ENCODE measurements at regions not wholly inside any gene's neighbourhood (a gene's known extent, or its start where the extent isn't known, plus 50 kb on each side); places are given as distances from the start of the nearest gene placed in this dataset.

DNA sequence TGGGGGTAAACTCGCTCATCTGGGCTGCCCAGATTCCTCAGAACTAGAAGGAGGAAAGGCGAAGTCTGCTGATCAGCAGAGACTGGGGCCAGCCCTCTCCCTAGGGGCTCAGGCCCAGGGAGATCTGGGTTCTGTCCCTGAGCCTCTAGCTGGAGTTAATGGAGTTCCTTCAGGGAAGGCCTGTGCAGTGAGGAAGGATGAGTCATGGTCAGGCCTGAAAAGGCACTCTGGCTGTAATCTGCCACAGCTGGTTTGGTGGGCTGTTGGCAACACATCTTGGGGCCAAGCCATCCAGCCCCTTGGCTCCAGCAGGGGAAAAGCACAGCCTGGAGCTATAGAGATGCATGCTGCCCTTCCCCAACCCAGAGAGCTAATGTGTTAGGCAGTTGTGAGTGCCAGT, 459.6 kb downstream of the PRELID2 start:
- H3K4me3 ChIP-seq (ENCODE audit: control insufficient read depth, low read depth, low read length) = no peak overlapping the region
- TF ChIP-seq, protein P1, sequence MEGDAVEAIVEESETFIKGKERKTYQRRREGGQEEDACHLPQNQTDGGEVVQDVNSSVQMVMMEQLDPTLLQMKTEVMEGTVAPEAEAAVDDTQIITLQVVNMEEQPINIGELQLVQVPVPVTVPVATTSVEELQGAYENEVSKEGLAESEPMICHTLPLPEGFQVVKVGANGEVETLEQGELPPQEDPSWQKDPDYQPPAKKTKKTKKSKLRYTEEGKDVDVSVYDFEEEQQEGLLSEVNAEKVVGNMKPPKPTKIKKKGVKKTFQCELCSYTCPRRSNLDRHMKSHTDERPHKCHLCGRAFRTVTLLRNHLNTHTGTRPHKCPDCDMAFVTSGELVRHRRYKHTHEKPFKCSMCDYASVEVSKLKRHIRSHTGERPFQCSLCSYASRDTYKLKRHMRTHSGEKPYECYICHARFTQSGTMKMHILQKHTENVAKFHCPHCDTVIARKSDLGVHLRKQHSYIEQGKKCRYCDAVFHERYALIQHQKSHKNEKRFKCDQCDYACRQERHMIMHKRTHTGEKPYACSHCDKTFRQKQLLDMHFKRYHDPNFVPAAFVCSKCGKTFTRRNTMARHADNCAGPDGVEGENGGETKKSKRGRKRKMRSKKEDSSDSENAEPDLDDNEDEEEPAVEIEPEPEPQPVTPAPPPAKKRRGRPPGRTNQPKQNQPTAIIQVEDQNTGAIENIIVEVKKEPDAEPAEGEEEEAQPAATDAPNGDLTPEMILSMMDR (IDR thresholded peaks at IDR 0.05; ENCODE audit: control insufficient read depth, insufficient read depth, low read depth, low read length, missing control alignments) = no peak
- DNase-seq (ENCODE audit: low read depth) = no peak

DNA sequence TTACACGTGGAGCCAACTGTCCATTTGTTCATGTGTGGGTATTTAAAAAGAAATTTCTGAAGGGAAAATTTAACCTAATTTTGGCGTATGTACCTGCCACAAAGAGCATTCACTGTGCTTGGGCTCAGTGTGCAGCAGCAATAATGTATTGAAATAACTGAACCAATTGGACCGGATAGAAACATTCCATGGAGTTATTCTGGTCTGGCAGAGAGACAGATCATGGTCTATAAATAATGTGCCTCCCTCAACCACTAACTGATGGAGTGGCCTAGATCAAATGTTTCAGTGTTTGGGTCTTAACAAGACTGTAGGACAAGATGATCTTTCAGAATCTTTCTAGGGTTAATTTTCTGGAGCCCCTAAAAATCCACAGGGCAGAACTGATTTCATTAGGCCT, 469.7 kb downstream of the PRELID2 start:
- TF ChIP-seq, protein P1 (IDR thresholded peaks at IDR 0.05; ENCODE audit: control insufficient read depth, insufficient read depth, low read depth, low read length, missing control alignments) = no peak
- no peak overlapping the region for H3K4me3 ChIP-seq (ENCODE audit: control insufficient read depth, low read depth, low read length)

DNA sequence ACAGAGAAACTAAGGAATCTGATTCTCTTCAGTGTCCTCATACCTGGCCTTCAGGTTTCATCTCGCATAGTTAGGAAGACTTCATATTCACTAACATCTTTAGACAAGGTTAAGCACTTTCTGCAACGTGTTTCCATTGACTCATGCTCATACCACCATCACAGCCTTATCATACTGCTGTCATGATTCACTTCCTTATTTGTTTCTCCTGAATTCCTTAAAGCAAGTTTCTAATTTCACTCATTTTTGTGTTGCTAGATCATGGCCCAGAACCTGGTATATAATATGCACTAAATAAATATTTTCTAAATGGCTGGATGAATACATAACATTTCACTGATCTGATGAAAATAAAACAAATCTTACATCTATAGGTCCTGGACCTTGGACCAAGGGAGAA, 472.9 kb downstream of the PRELID2 start:
- no peak overlapping the region for H3K4me3 ChIP-seq (ENCODE audit: control insufficient read depth, low read depth, low read length)
- peak; percentile 52 for DNase-seq (ENCODE audit: low read depth)
- TF ChIP-seq, protein P1 (IDR thresholded peaks at IDR 0.05; ENCODE audit: control insufficient read depth, insufficient read depth, low read depth, low read length, missing control alignments) = no peak

More for the DNA sequence above, 469.7 kb downstream of the PRELID2 start:
- no peak for DNase-seq (ENCODE audit: low read depth)

DNA sequence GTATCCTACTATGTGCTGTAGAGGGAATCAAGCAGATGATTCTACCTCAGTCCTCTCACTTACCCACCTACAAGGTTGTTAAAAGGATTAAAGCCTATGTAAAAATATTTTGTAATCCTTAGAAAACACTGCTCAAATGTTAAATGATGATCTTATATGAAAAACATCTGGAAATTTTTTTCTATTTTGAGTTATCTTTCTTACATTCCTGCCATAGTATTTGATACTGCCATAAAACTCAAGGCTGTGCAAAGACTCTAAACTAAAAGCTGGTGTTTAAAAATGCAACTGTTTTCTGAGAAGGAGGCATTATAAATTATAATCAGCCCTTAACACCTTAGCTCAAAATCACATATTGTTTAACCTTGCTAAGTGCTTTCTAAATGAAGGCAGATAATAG, 474.2 kb downstream of the PRELID2 start:
- TF ChIP-seq, protein P1 (IDR thresholded peaks at IDR 0.05; ENCODE audit: control insufficient read depth, insufficient read depth, low read depth, low read length, missing control alignments) = no peak
- DNase-seq (ENCODE audit: low read depth) = no peak
- no peak overlapping the region for H3K4me3 ChIP-seq (ENCODE audit: control insufficient read depth, low read depth, low read length)

DNA sequence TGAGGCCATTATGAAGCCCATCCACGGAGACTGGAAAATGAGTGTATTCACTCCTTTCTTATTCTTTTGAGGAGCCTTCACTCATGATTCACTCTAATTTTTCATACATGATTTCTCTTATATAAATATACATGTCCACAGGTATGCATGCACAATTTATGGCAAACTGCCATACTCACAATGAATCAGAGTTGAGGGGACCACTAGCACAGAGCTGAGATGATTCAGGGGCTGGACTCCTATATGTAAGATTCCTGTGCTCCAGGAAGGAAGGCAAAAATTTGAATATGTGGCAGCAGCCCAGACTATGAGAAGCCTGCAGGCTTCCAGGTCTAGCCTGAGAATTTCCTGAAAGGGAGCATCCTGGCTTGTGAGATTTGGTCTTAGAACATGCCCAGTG, 484.6 kb downstream of the PRELID2 start:
- TF ChIP-seq, protein P1 (IDR thresholded peaks at IDR 0.05; ENCODE audit: control insufficient read depth, insufficient read depth, low read depth, low read length, missing control alignments) = no peak
- DNase-seq (ENCODE audit: low read depth) = no peak

DNA sequence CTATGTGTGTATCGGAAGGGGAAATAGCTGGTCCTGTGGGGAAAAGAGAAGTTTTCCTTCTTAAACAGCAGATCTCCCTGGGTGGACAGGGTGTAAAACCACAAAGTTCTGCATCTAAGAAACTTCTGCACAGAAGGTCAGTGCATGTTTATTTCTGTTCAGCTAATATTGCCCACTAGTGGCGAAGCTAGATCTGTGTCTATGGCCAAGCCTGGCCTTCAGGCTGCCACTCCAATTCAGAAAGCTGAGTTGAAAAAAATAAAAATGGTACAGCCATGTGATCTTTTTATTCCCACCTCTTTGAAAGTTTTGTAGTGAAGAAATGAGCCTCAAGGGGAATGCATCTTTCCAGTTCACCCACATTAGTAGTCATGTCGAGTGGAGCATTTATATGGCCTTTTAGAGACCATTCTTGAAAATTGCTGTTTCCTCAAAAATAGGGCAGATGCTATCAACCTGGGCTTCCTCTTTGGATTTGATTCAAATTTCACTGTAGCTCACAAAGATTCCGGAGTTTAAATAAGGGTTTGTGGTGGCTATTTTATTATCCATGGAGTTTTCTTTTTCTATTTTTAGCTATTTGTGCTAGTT, 488.0 kb downstream of the PRELID2 start:
- DNase-seq (ENCODE audit: low read depth) = peak; percentile 51
- H3K4me3 ChIP-seq (ENCODE audit: control insufficient read depth, low read depth, low read length) = no peak overlapping the region
- TF ChIP-seq, protein P1 (IDR thresholded peaks at IDR 0.05; ENCODE audit: control insufficient read depth, insufficient read depth, low read depth, low read length, missing control alignments) = peak; percentile 83

More for the DNA sequence above, 484.6 kb downstream of the PRELID2 start:
- no peak overlapping the region for H3K4me3 ChIP-seq (ENCODE audit: control insufficient read depth, low read depth, low read length)

Measured in AG09309 (cell line).